Kidney epithelial cell (primary cell): ENCODE measurements at regions not wholly inside any gene's neighbourhood (a gene's known extent, or its start where the extent isn't known, plus 50 kb on each side); places are given as distances from the start of the nearest gene placed in this dataset.
A peak's percentile ranks its signal among the peaks of the same experiment; 100 is the strongest.

ENCODE experiments used
- DNase-seq: peaks from one replicate; pipeline ENCODE4 v3.0.0-alpha.2; 2010; ENCODE audit warnings: low read depth
- H3K27me3 ChIP-seq: 2 replicates; pipeline ENCODE4 v1.6.0; 2011; ENCODE audit warnings: low read length; ENCODE audit not compliant: control insufficient read depth, insufficient read depth
- H3K36me3 ChIP-seq: 2 replicates; pipeline ENCODE4 v1.5.1; 2011; ENCODE audit warnings: low read length; ENCODE audit not compliant: control insufficient read depth, insufficient read depth
- H3K4me3 ChIP-seq: 2 replicates; pipeline ENCODE4 v1.5.1; 2011; ENCODE audit warnings: low read depth, mild to moderate bottlenecking, control low read depth, low read length
- CTCF ChIP-seq: IDR thresholded peaks from 2 replicates; pipeline ENCODE4 v1.5.1; 2011; ENCODE audit warnings: mild to moderate bottlenecking, moderate library complexity, low read length, control low read depth, inconsistent platforms; ENCODE audit not compliant: insufficient read depth, poor library complexity, severe bottlenecking

DNA sequence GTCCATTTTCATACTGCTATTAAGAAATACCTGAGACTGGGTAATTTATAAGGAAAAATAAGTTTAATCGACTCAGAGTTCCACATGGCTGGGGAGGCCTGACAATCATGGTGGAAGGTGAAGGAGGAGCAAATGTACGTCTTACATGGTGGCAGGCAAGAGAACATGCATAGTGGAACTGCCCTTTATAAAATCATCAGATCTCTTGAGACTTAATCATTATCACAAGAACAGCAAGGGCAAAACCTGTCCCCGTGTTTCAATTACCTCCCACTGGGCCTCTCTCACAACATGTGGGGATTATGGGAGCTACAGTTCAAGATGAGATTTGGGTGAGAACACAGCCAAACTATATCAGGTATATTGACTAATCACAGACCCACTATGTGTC is 370.2 kb upstream of the USP24 start:
- no peak for DNase-seq
- Histone ChIP-seq H3K4me3 (no peak overlapping the region), H3K27me3 (no peaks in the 10 kb centered on the region), H3K36me3 (no peaks in the 10 kb centered on the region)
- TF ChIP-seq CTCF, result no peak

DNA sequence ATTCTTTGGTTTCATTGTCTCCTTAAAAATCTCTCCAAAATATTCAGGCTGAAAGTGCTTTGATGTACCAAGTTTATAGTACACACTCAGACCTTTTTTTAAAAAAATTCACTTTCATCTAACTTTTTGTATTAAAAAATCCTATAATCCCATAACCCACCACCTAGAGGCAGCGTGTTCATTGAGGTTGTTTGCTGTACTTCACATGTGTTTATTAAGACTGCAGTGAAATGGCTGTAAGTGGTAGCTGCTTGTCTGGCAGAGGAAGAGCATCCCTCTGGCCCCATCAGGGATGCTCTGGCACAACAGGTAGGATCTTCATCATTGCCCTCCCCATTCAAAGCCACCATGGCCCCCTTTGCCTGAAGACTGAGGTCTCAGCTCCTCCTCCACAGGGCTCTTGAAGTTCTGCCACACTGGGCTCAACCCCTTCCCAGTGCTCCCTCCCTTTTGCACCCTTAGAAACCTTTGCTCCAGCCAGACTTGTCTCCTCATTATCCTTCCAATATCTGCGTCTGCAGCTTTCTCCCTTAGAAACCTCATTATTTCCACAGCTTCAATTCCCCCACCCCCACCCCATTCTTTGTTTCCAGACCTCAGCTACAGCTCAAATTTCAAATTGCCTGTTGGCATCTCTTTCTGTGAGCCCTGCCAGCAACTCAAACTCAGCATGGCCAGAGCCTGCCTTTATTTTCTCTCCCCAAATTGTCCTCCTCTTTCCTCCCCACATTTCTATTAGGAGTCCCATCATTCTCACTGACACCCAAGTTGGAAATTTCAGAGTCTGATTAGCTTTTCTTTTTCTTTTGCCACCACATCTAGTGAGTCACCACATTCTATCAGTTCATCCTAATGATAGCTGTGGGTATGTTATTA is 369.6 kb upstream of the USP24 start:
- no peak for DNase-seq
- no peak for TF ChIP-seq CTCF
- no peak overlapping the region for H3K4me3 ChIP-seq

DNA sequence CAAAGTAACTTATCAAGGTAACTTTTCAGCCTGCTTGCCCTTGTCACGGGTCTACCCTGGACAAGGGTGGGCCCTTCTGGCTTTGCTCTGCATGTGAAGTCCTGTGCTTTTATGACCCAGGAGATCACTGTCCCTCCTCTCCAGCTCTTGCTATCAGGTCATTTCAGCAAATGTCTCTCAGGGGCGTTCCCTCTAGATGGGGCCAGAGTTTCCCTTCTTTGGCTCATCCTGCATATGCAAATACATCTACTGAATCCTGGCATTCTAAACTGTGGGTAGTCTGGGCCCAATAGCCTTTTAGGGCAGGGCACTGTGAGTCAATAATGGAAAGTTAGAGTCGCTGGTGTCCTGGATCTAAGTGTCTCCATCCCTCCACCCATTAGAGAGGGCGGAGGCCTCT is 366.9 kb upstream of the USP24 start:
- TF ChIP-seq CTCF, result no peak
- H3K36me3 ChIP-seq, result no peaks in the 10 kb centered on the region
- H3K27me3 ChIP-seq, result no peaks in the 10 kb centered on the region
- no peak overlapping the region for H3K4me3 ChIP-seq
- DNase-seq, result no peak

More for the DNA sequence above, 369.6 kb upstream of the USP24 start:
- Histone ChIP-seq H3K36me3 (no peaks in the 10 kb centered on the region), H3K27me3 (no peaks in the 10 kb centered on the region)

GRCh38 chr1:55580845-55581332 is 365.7 kb upstream of the USP24 start:
- H3K36me3 ChIP-seq, result no peaks in the 10 kb centered on the region
- no peak for TF ChIP-seq CTCF
- no peak overlapping the region for H3K4me3 ChIP-seq
- no peaks in the 10 kb centered on the region for H3K27me3 ChIP-seq
- peak; percentile 44 for DNase-seq

DNA sequence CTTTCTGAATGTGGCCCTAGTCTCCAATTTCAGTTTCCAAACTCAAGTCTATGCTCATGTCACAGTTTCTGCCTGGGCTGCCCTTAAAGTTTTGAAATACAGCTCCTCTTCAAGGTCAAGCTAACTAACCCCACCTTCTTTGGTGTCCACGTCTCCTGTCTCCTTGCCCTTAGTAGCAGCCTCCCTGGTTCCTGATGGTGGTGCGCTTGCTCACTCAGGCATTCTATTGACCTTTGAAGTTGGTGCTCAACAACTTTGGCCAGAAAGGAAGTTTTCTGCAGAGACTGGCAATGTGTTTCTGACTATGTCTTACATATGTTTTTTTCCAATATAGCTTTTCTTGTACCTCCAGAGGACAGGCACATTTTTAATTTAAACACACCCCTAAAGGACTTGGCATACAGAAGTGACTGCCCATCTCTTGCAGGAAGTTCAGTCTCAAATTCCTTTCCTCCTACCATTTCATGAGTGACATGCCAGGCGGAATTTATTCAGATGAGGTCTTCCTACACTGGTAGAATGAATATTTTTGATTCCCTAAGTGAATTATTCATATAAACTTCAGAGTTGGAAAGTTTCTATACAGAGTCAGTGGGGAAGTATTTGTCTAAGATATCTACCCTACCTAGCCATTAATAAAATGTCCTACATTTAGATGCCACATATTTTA is 364.3 kb upstream of the USP24 start:
- Histone ChIP-seq H3K4me3 (no peak overlapping the region), H3K36me3 (no peaks in the 10 kb centered on the region), H3K27me3 (no peaks in the 10 kb centered on the region)
- no peak for DNase-seq
- TF ChIP-seq CTCF, result no peak

DNA sequence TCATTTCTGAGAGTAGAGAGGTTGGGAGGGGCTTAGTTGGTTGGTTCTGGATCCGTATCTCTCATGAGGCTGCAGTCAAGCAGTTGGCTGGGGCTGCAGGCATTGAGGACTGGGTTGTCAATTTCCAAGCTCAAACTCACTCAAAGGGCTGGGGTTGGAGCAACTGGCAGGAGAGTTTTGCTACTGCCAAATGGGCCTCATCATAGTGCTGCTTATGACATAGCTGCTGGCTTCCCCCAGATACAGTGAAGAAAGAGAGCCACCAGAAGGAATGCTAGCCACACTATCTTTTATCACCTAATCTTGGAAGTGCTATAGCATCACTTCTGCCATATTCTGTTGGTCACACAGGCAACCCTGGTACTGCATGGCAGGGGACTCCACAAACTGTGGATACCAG is 363.5 kb upstream of the USP24 start:
- TF ChIP-seq CTCF, result no peak
- no peak for DNase-seq
- Histone ChIP-seq H3K4me3 (no peak overlapping the region), H3K36me3 (no peaks in the 10 kb centered on the region), H3K27me3 (no peaks in the 10 kb centered on the region)
